ENCODE measurements at regions not wholly inside any gene's neighbourhood (a gene's known extent, or its start where the extent isn't known, plus 50 kb on each side); places are given as distances from the start of the nearest gene placed in this dataset.
"Not testable (repeated sequence)": the region's sequence is repeated elsewhere in the genome, so short reads cannot be mapped to it uniquely, and the experiment has no call there.

DNA sequence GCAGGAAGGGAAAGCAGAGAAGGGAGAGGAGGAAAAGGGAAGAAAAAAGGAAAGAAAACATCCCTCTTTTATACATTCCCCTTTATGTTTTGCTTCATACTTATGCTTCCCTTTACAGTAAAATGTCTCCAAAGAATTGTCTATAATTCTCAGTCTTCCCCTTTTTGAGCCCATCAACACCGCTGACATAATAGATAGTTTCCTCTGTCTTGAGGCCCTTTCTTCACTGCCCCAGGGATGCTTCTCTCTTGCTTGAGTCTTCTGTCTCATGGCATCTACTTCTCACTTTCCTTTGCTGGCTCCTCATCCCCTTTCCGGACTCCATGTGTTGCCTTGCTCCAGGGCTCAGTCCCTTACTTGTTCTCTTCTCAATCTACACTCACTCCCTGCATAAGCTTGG lies 99.7 kb upstream of the DAZL start:
- H3K36me3 Mint-ChIP-seq (ENCODE audit: low read depth), result no peaks in the 10 kb centered on the region
- Histone ChIP-seq H3K27ac (ENCODE audit: low read depth, low read length) (no peak overlapping the region), H3K9me3 (ENCODE audit: control insufficient read depth, low read length) (no peaks in the 10 kb centered on the region), H3K36me3 (ENCODE audit: control insufficient read depth, insufficient read depth, low read length) (no peaks in the 10 kb centered on the region), H3K9ac (ENCODE audit: extremely low read depth, low read length, poor library complexity, severe bottlenecking) (no peak overlapping the region), H3K27me3 (ENCODE audit: control insufficient read depth, insufficient read depth, low read length, poor library complexity, severe bottlenecking) (no peaks in the 10 kb centered on the region), H3K4me1 (ENCODE audit: control insufficient read depth, insufficient read depth, low read length) (peaks cover 2% of the 10 kb centered on the region), H3K4me3 (ENCODE audit: low read length) (no peak overlapping the region)
- WGBS, 2 experiments (ENCODE audit: insufficient coverage in 1 of 2, insufficient read length in 1 of 2), result 87 to 96% methylated on average over 2 of the region's 2 CpGs
- TF ChIP-seq, protein P1, sequence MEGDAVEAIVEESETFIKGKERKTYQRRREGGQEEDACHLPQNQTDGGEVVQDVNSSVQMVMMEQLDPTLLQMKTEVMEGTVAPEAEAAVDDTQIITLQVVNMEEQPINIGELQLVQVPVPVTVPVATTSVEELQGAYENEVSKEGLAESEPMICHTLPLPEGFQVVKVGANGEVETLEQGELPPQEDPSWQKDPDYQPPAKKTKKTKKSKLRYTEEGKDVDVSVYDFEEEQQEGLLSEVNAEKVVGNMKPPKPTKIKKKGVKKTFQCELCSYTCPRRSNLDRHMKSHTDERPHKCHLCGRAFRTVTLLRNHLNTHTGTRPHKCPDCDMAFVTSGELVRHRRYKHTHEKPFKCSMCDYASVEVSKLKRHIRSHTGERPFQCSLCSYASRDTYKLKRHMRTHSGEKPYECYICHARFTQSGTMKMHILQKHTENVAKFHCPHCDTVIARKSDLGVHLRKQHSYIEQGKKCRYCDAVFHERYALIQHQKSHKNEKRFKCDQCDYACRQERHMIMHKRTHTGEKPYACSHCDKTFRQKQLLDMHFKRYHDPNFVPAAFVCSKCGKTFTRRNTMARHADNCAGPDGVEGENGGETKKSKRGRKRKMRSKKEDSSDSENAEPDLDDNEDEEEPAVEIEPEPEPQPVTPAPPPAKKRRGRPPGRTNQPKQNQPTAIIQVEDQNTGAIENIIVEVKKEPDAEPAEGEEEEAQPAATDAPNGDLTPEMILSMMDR (conservative IDR thresholded peaks at IDR 0.05), result no peak
- no peak overlapping the region for H3K27ac Mint-ChIP-seq
- no peak for DNase-seq
- H3K4me1 Mint-ChIP-seq, result peaks cover 7% of the 10 kb centered on the region
- no peak overlapping the region for H3K4me3 Mint-ChIP-seq
- peaks cover 14% of the 10 kb centered on the region for H3K9me3 Mint-ChIP-seq
- peaks cover 2% of the 10 kb centered on the region for H3K27me3 Mint-ChIP-seq (ENCODE audit: insufficient read depth)

GRCh38 chr3:16707260-16707659 lies 102.0 kb upstream of the DAZL start:
- Histone ChIP-seq H3K4me3 (ENCODE audit: low read length) (no peak overlapping the region), H3K4me1 (ENCODE audit: control insufficient read depth, insufficient read depth, low read length) (no peaks in the 10 kb centered on the region), H3K27me3 (ENCODE audit: control insufficient read depth, insufficient read depth, low read length, poor library complexity, severe bottlenecking) (no peaks in the 10 kb centered on the region), H3K36me3 (ENCODE audit: control insufficient read depth, insufficient read depth, low read length) (no peaks in the 10 kb centered on the region), H3K9ac (ENCODE audit: extremely low read depth, low read length, poor library complexity, severe bottlenecking) (no peak overlapping the region), H3K9me3 (ENCODE audit: control insufficient read depth, low read length) (no peaks in the 10 kb centered on the region), H3K27ac (ENCODE audit: low read depth, low read length) (no peak overlapping the region)
- TF ChIP-seq, protein P1 (conservative IDR thresholded peaks at IDR 0.05), result no peak
- H3K27ac Mint-ChIP-seq, result no peak overlapping the region
- WGBS, 2 experiments (ENCODE audit: insufficient coverage in 1 of 2, insufficient read length in 1 of 2), result 96 to 98% methylated on average over 4 of the region's 4 CpGs
- no peak for DNase-seq
- H3K36me3 Mint-ChIP-seq (ENCODE audit: low read depth), result no peaks in the 10 kb centered on the region
- peaks cover 14% of the 10 kb centered on the region for H3K9me3 Mint-ChIP-seq
- H3K4me3 Mint-ChIP-seq, result no peak overlapping the region
- H3K27me3 Mint-ChIP-seq (ENCODE audit: insufficient read depth), result peaks cover 2% of the 10 kb centered on the region
- H3K4me1 Mint-ChIP-seq, result no peaks in the 10 kb centered on the region

DNA sequence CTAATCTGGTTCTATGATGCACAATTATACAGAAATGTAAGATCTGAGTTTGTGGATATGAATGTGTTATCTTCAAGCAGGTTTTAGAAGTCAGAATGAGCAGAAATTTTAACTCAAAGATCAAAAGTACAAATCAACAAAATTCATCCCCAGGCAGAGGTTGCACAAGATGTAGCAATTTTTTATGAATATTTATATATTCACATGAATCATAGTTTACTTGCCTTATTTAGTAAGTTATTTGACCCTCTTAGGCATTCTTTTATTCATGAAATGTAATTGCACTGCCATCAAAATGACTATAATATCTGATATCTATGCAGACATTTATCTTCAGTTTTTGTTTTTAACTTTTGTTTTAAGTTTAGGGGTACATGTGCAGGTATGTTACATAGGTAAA lies 103.1 kb upstream of the DAZL start:
- Histone ChIP-seq H3K27ac (ENCODE audit: low read depth, low read length) (no peak overlapping the region), H3K4me1 (ENCODE audit: control insufficient read depth, insufficient read depth, low read length) (no peaks in the 10 kb centered on the region), H3K36me3 (ENCODE audit: control insufficient read depth, insufficient read depth, low read length) (no peaks in the 10 kb centered on the region), H3K9me3 (ENCODE audit: control insufficient read depth, low read length) (peaks cover 3% of the 10 kb centered on the region), H3K27me3 (ENCODE audit: control insufficient read depth, insufficient read depth, low read length, poor library complexity, severe bottlenecking) (no peaks in the 10 kb centered on the region), H3K4me3 (ENCODE audit: low read length) (no peak overlapping the region), H3K9ac (ENCODE audit: extremely low read depth, low read length, poor library complexity, severe bottlenecking) (no peak overlapping the region)
- Mint-ChIP-seq H3K27ac (no peak overlapping the region), H3K4me1 (no peaks in the 10 kb centered on the region), H3K36me3 (ENCODE audit: low read depth) (no peaks in the 10 kb centered on the region), H3K4me3 (no peak overlapping the region), H3K27me3 (ENCODE audit: insufficient read depth) (no peaks in the 10 kb centered on the region), H3K9me3 (peaks cover 14% of the 10 kb centered on the region)
- no peak for DNase-seq
- TF ChIP-seq, protein P1 (conservative IDR thresholded peaks at IDR 0.05), result no peak

DNA sequence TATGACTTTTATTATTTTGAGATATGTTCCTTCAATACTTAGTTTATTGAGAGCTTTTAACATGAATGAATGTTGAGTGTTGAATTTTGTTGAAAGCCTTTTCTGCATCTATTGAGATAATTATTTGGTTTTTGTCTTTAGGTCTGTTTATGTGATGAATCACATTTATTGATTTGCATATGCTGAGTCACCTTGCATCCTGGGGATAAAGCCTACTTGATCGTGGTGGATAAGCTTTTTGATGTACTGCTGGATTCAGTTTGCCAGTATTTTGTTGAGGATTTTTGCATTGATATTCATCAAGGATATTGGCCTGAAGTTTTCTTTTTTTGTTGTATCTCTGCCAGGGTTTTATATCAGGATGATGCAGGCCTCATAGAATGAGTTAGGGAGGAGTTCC lies 106.5 kb upstream of the DAZL start:
- H3K9me3 Mint-ChIP-seq, result peaks cover 19% of the 10 kb centered on the region
- DNase-seq; H3K4me1 Mint-ChIP-seq; H3K27me3 ChIP-seq (ENCODE audit: control insufficient read depth, insufficient read depth, low read length, poor library complexity, severe bottlenecking); H3K9ac ChIP-seq (ENCODE audit: extremely low read depth, low read length, poor library complexity, severe bottlenecking); H3K4me3 ChIP-seq (ENCODE audit: low read length); H3K4me1 ChIP-seq (ENCODE audit: control insufficient read depth, insufficient read depth, low read length); H3K36me3 Mint-ChIP-seq (ENCODE audit: low read depth); H3K27ac Mint-ChIP-seq; H3K4me3 Mint-ChIP-seq; H3K27me3 Mint-ChIP-seq (ENCODE audit: insufficient read depth); H3K9me3 ChIP-seq (ENCODE audit: control insufficient read depth, low read length); H3K27ac ChIP-seq (ENCODE audit: low read depth, low read length); H3K36me3 ChIP-seq (ENCODE audit: control insufficient read depth, insufficient read depth, low read length): not testable (repeated sequence)
- WGBS, 2 experiments (ENCODE audit: insufficient coverage in 1 of 2, insufficient read length in 1 of 2), result 80 to 82% methylated on average over 1 of the region's 1 CpG
